C1 segment of cervical spinal cord (tissue), 14 donors: ENCODE measurements at regions not wholly inside any gene's neighbourhood (a gene's known extent, or its start where the extent isn't known, plus 50 kb on each side); places are given as distances from the start of the nearest gene placed in this dataset.
A peak's percentile ranks its signal among the peaks of the same experiment; 100 is the strongest.

ENCODE experiments used
- DNase-seq, 14 donors: peaks; one replicate each; lab custom pipeline; 2025; lab: John Stamatoyannopoulos, UW

DNA sequence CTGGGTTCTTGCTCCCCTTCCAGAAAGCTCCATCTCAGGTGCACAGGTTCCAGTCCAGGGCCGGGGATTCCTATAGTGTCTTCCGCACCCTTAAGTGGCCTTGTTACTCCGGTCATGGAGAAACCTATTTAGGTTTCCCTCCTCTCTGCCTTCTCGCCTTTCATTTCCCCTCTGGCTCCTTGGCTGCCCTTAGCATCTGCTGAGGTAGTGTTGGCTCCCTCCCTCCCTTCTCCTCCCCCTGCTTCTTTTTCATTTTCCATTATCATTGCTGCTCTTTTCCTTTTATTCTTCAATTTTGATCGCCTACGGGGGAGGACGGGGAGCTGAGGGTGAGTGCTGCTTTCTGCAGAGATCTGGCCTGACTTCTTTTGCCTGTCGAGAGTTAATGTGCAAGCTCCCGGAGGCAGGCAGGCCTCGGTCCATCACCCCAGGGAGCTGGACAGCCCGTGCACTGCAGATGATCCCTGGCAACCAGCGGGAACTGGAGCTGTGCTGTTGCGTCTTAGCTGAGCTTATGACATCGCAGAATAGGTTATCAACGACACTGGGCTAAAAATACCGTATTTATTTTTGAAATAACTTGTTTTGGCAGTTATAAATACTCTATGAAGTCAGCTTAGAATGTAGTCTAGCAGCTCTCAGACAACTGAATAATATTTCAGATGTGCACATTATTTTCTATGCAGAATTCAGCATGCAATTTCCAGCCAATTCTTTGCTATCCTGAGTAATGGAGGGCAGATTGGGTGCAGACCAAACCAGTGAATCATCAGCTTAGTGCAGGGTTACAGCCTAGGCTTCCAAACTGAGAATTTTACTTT lies 141.9 kb downstream of the SLC4A3 start:
- peak in 1 of 14 donors; percentile 30 for DNase-seq

DNA sequence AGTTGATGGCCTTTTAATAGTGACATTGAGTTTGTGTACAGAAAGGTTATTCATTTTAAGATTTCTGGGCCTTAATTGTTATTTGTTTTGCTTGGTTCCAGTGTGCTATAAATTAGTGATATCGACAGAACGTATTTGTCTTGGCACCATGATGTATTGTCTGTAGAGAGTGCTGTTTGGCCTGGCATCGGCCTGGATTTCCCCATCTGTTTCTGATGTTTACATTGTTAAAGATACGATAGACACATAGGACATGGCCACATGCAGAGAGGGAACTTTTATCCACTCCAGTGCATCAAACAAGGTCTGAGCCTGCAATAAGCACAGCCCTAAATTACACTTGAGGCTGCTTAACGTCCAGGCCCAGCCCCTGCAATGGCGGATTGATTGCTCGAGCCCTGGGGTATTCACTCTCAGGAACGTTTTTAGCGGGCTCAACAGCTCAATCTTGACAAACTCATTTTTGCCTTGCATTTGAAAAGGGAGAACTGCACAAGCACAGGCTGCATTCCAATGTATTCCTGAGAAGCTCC lies 144.7 kb downstream of the SLC4A3 start:
- DNase-seq = no peak

GRCh38 chr2:219772697-219773096 lies 145.3 kb downstream of the SLC4A3 start:
- DNase-seq = no peak

DNA sequence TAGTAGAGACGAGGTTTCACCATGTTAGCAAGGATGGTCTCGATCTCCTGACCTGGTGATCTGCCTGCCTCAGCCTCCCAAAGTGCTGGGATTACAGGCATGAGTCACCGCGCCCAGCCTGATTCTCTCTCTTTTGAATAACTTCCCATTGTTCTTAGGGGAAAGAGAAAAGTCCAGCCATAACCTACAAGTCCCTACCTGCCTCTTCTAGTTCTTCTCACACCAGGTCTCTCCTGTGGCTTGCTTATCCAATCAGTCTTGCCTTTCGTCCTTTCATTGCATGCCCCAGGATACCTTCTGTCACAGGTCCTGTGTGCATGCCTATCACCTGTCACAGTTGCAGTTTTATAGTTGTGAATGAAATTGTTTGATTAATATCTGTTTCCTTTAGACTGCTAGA lies 148.1 kb downstream of the SLC4A3 start:
- no peak for DNase-seq

DNA sequence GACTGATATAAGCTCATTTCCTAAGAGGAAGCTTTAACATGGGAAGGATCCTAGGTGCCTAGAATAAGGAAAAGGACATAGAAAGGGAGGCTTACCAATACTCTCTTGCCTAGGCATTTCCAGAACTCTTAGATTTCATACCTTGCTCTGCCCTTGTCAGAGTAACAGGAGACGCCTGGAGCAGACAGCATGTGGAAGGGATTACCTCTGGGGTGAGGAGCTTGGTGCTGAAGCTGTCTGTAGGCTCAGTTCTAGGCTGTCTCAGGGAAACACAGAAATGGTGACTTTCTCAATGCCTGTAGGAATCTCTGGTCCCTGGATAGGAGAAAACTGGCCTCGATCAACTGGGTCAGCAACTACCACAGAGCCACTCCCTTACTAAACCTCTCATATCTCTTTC lies 150.0 kb downstream of the SLC4A3 start:
- DNase-seq = no peak

DNA sequence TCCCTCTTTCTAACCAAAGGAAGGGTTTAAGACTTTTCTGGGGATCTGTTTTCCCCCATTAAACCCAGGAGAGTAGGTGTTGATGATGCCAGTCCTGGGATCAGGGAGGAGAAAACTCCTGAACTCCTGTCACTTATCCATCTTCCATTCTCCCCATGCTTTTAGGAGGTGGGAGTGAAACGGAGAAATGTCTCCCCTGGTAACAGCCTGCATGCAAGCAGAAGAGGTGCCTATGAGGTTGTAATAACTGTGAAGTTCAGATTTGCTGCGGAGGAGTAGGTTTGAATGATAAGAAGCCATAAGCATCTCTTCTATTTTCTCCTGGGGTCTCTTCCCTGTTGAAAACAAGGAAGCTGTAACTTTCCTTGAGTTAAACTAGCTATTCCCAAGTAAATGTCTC lies 150.8 kb downstream of the SLC4A3 start:
- DNase-seq = no peak

DNA sequence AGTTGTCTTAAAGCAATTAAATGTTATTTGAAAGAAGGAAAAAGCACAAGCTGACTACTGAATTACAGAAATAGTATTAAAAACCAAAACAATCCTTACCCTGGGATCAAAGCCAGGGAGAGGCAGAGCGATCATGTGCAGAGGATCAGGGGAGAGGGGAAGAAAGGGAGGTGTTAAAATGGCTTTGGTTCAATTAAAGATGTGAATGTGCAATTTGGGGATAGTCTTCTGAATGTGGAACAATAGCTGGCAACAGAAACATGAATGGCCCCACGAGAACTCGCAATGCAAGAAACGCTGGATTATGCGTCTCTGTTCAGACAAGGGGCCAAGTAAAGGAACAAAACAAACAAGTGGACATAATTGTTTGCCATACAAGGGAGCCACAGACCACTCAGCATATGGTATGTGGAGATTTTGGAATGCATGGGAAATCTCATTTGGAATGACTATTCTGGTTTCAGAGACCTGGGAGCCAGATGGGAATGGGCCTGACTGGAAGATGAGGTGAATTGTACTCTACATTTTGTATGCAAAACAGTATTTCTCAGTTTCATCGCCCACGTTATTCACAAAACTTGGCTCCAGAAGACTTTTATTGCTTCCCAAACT lies 155.4 kb downstream of the SLC4A3 start:
- no peak for DNase-seq

- no peak for DNase-seq
Observed at GRCh38 chr2:219783359-219783975, 156.0 kb downstream of the SLC4A3 start.

- DNase-seq = no peak
Observed at GRCh38 chr2:219784178-219784577, 156.7 kb downstream of the SLC4A3 start.

DNA sequence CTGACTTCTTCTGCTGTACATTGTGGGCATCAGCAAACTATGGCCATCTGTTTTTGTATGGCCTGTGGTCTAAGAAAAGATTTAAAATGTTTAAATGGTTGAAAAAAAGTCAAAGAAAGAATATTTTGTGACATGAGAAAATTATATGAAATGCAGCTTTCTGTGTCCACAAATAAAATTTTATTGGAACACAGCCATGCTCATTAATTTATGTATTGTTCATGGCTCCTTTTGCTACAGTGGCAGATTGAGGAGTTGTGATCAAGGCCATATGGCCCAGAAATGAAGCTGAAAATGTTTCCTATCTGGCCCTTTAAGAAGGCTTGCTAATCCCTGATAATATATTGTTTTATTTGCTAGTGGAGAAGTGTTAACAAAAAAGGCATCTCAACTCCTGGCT lies 162.0 kb downstream of the SLC4A3 start:
- DNase-seq = no peak

DNA sequence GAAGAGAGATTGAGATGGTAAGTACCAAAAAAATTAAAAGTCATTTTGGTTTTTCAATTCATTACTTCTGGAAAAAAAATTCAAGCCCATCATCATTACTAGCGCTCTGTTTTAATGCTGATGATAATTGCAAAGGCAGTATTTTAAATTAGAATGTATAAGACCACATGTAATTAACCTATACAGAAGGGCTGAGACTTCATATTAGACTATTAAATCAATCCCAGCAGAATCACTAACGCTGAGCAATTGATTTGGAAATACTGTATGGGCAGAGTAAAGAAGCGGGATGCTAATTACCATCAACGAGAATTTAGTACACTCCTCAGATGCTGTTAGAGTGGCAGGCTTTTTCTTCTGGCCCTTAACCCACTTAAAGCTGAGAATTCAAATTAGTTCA lies 165.0 kb downstream of the SLC4A3 start:
- DNase-seq = no peak

- DNase-seq = no peak
Observed at GRCh38 chr2:219798430-219798829, 171.0 kb downstream of the SLC4A3 start.

DNA sequence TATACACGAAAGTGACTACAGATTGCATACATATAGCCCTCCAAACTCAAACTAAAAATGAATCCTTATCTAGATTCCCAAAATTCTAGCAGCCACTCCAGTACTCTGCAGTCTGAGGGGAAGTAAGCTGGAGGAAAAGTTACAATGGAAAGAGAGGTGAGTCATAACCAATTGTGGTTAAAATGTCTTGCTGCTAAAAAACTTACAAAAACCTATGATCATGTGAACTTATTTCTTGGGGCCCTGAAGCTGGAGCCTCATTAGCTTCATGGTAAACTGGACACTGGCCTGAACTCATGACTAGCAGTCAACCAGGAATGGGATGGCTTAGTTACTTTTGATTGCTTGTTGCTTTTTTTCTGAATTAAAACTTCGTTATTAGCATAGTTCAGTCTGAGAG lies 175.9 kb downstream of the SLC4A3 start:
- no peak for DNase-seq

DNA sequence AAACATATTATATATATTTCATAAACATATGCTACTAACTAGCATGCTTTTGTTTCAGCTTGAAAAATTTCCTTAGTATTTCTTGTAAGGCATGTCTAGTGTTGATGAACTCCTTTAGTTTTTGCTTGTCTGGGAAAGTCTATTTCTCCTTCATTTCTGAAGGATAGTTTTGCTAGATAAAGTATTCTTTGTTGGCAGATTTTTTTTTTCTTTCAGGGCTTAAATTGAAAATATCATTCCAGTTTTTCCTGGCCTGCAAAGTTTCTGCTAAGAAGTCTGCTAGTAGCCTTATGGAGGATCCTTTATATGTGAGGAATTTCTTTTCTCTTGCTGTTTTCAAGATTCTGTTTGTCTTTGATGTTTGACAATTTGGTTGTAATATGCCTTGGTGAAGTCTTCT lies 183.5 kb downstream of the SLC4A3 start:
- no peak for DNase-seq

GRCh38 chr2:219812672-219813071 lies 185.2 kb downstream of the SLC4A3 start:
- no peak for DNase-seq

GRCh38 chr2:219820767-219821166 lies 193.3 kb downstream of the SLC4A3 start:
- DNase-seq = no peak

DNA sequence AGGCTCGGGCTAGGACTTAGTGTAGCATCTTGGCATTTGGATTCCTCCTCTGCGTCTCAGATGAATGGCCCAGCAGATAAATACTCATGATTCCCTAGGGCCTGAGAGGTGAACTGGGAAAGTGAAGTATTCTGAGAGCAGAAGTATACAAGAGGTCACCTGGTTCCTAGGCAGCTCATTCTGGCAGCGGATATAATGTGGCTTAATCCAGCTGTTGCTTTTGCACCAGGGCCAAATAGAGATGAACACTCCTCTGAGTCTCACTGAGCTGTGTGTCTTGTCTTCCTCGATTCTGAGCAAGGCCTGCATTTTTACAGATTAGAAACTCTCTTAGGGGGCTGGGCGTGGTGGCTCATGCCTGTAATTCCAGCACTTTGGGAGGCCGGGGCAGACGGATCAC lies 196.1 kb downstream of the SLC4A3 start:
- DNase-seq = no peak

GRCh38 chr2:219824996-219825395 lies 197.6 kb downstream of the SLC4A3 start:
- no peak for DNase-seq

GRCh38 chr2:219828127-219828526 lies 200.7 kb downstream of the SLC4A3 start:
- DNase-seq = no peak

GRCh38 chr2:219829667-219830352 lies 202.4 kb downstream of the SLC4A3 start:
- no peak for DNase-seq

DNA sequence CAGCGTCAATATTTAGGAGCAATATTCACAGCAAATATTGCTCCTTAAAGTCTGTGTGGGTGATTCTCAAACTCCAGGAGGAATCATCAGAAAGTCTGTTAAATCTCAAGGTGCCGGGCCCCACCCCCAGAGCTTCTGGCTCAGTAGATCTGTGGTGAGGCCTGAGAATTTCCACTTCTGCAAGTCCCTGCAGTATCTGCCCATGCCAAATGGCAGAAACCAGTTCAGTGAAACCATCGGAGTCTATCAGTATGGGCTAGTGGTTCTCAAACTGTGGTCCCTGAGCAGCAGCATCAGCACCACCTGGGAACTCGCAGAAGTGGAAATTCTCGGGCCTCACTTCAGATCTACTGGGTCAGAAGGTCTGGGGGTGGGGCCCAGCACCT lies 202.9 kb downstream of the SLC4A3 start:
- DNase-seq = no peak

GRCh38 chr2:219831957-219832356 lies 204.5 kb downstream of the SLC4A3 start:
- no peak for DNase-seq
